Mammary epithelial cell (primary cell): ENCODE measurements at regions not wholly inside any gene's neighbourhood (a gene's known extent, or its start where the extent isn't known, plus 50 kb on each side); places are given as distances from the start of the nearest gene placed in this dataset.

Source experiments
- CTCF ChIP-seq, 2 donors: IDR thresholded peaks in 1 of 2; conservative IDR thresholded peaks in 1 of 2; 2 replicates each; pipeline ENCODE4 v1.5.1; 2011 to 2012; ENCODE audit warnings: inconsistent platforms in 2 of 2, low read length in 2 of 2, mild to moderate bottlenecking in 2 of 2, control low read depth in 1 of 2, low read depth in 1 of 2; ENCODE audit not compliant: insufficient read depth in 1 of 2; ENCODE audit errors: extremely low read depth in 1 of 2
- EZH2 ChIP-seq: IDR thresholded peaks from 2 replicates; pipeline ENCODE4 v1.6.1; 2012; ENCODE audit warnings: low read length, inconsistent platforms, borderline replicate concordance

DNA sequence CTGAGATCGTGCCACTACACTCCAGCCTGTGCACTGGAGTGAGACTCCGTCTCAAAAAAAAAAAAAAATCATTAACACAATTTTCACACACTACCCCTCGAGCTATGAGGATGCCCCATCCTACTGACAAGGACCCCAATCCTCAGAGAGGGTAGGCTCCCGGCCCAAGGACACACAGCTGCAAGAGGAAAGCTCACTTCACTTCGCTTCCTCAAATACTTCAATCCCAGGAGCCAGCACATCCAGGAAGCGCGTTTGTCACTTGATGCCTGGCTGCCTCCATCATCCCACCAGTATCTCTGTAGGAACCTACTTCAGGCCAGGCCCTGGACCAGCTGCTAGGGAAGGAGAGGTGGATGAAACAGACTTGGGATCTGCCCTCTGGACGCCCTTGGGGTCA, 144.0 kb downstream of the CRYBB2 start:
- no peak for TF ChIP-seq CTCF (conservative IDR thresholded peaks at IDR 0.05 in 1 of 2, IDR thresholded peaks at IDR 0.05 in 1 of 2; ENCODE audit: extremely low read depth in 1 of 2, insufficient read depth in 1 of 2, low read depth in 1 of 2, low read length in 2 of 2)
- TF ChIP-seq EZH2, result no peak
